CD14-positive monocyte (primary cell): ENCODE measurements at regions not wholly inside any gene's neighbourhood (a gene's known extent, or its start where the extent isn't known, plus 50 kb on each side); places are given as distances from the start of the nearest gene placed in this dataset.

ENCODE experiments used
- DNase-seq, 3 donors: peaks; one replicate each; pipeline ENCODE4 v3.0.0-alpha.2; 2011 to 2022
- H2AFZ ChIP-seq: 2 replicates; pipeline ENCODE4 v1.6.0; 2012; ENCODE audit warnings: mild to moderate bottlenecking, low read depth, low read length, inconsistent platforms; ENCODE audit not compliant: insufficient read depth, poor library complexity, severe bottlenecking
- H3K27ac ChIP-seq, 2 donors: 1 replicate in 1 of 2; 2 replicates in 1 of 2; pipeline ENCODE4 v1.5.1; 2012 to 2013; ENCODE audit warnings: low read length in 2 of 2, control low read depth in 1 of 2, inconsistent platforms in 1 of 2, low read depth in 1 of 2, mild to moderate bottlenecking in 1 of 2
- H3K27me3 ChIP-seq, 2 donors: one replicate each; pipeline versions ENCODE4 v1.6.0 to v1.6.1; 2011 to 2013; ENCODE audit warnings: low read length in 2 of 2; ENCODE audit not compliant: control insufficient read depth in 2 of 2, insufficient read depth in 2 of 2
- H3K36me3 ChIP-seq, 2 donors: replicated peaks in 1 of 2; 1 replicate in 1 of 2; 2 replicates in 1 of 2; pipeline versions ENCODE4 v1.5.1 to v1.6.1; 2012 to 2013; ENCODE audit warnings: low read length in 2 of 2, control low read depth in 1 of 2, inconsistent platforms in 1 of 2, mild to moderate bottlenecking in 1 of 2; ENCODE audit not compliant: insufficient read depth in 2 of 2, control insufficient read depth in 1 of 2
- H3K4me1 ChIP-seq, 2 donors: 1 replicate in 1 of 2; 2 replicates in 1 of 2; pipeline versions ENCODE4 v1.5.1 to v1.6.1; 2012 to 2013; ENCODE audit warnings: low read length in 2 of 2, control low read depth in 1 of 2, inconsistent platforms in 1 of 2, mild to moderate bottlenecking in 1 of 2, moderate library complexity in 1 of 2; ENCODE audit not compliant: insufficient read depth in 2 of 2, control insufficient read depth in 1 of 2
- H3K4me2 ChIP-seq: replicated peaks from 2 replicates; pipeline ENCODE3; 2012; ENCODE audit warnings: low read length, moderate library complexity, mild to moderate bottlenecking; ENCODE audit not compliant: poor library complexity, severe bottlenecking; ENCODE audit errors: extremely low read depth
- H3K4me3 ChIP-seq, 3 experiments: fragments of 200-600 bp in 1 of 3; sonication (generic) in 1 of 3; replicated peaks in 1 of 3; 1 replicate in 2 of 3; 2 replicates in 1 of 3; pipeline ENCODE4 v1.5.1; 2011 to 2013; ENCODE audit warnings: low read length in 3 of 3, mild to moderate bottlenecking in 3 of 3, control low read depth in 2 of 3, low read depth in 2 of 3, inconsistent platforms in 1 of 3, moderate library complexity in 1 of 3
- H3K79me2 ChIP-seq: 2 replicates; pipeline ENCODE4 v1.6.0; 2012; ENCODE audit warnings: mild to moderate bottlenecking, control low read depth, inconsistent platforms, low read length, moderate library complexity; ENCODE audit not compliant: insufficient read depth
- H3K9ac ChIP-seq: 2 replicates; pipeline ENCODE4 v1.6.0; 2017; ENCODE audit warnings: low read length, mild to moderate bottlenecking; ENCODE audit not compliant: insufficient read depth, poor library complexity, severe bottlenecking
- H3K9me3 ChIP-seq, 2 donors: replicated peaks in 1 of 2; 1 replicate in 1 of 2; 2 replicates in 1 of 2; pipeline versions ENCODE4 v1.5.1 to v1.6.1; 2012 to 2013; ENCODE audit warnings: low read length in 2 of 2, control low read depth in 1 of 2; ENCODE audit not compliant: control insufficient read depth in 1 of 2, insufficient read depth in 1 of 2
- H4K20me1 ChIP-seq: 2 replicates; pipeline ENCODE4 v1.6.0; 2012; ENCODE audit warnings: mild to moderate bottlenecking, low read length, control low read depth, moderate library complexity; ENCODE audit not compliant: insufficient read depth
- H3K27ac Mint-ChIP-seq, 7 donors: one replicate each; pipeline ENCODE4 v1.8.0; 2020; ENCODE audit warnings: mild to moderate bottlenecking in 7 of 7, mixed read lengths in 7 of 7, moderate library complexity in 6 of 7, inconsistent platforms in 2 of 7
- H3K27me3 Mint-ChIP-seq, 3 donors: one replicate each; pipeline ENCODE4 v1.8.0; 2021 to 2022; ENCODE audit warnings: low read depth in 3 of 3, mild to moderate bottlenecking in 3 of 3, mixed read lengths in 3 of 3, moderate library complexity in 3 of 3, inconsistent platforms in 1 of 3
- H3K36me3 Mint-ChIP-seq, 2 donors: one replicate each; pipeline ENCODE4 v1.8.0; 2020; ENCODE audit warnings: mixed read lengths in 2 of 2, inconsistent platforms in 1 of 2, mild to moderate bottlenecking in 1 of 2
- H3K4me1 Mint-ChIP-seq: one replicate; pipeline ENCODE4 v1.8.0; 2020; ENCODE audit warnings: mild to moderate bottlenecking, mixed read lengths
- H3K4me3 Mint-ChIP-seq, 2 donors: one replicate each; pipeline ENCODE4 v1.8.0; 2020; ENCODE audit warnings: mild to moderate bottlenecking in 2 of 2, mixed read lengths in 2 of 2, moderate library complexity in 1 of 2
- H3K9me3 Mint-ChIP-seq, 7 donors: one replicate each; pipeline ENCODE4 v1.8.0; 2020 to 2022; ENCODE audit warnings: mixed read lengths in 7 of 7, mild to moderate bottlenecking in 6 of 7, moderate library complexity in 6 of 7, inconsistent platforms in 2 of 7
- WGBS: methylation state at CpG from one replicate; pipeline ENCODE4 v1.1.5; 2013; ENCODE audit warnings: missing lambda C conversion rate; ENCODE audit not compliant: insufficient coverage; 5-methylcytosine and 5-hydroxymethylcytosine counted together
- intact Hi-C, 2 donors: fragments of 100-400 bp; cut with micrococcal nuclease; formaldehyde crosslinking; loops; one replicate each; pipeline versions ENCODE4 v1.15.0 to v1.15.1; 2023
- TF ChIP-seq, protein P1 (sequence below): fragments of 200-600 bp; IDR thresholded peaks from one replicate; pipeline ENCODE4 v1.8.0; 2022; ENCODE audit warnings: antibody characterized with exemption, mild to moderate bottlenecking

DNA sequence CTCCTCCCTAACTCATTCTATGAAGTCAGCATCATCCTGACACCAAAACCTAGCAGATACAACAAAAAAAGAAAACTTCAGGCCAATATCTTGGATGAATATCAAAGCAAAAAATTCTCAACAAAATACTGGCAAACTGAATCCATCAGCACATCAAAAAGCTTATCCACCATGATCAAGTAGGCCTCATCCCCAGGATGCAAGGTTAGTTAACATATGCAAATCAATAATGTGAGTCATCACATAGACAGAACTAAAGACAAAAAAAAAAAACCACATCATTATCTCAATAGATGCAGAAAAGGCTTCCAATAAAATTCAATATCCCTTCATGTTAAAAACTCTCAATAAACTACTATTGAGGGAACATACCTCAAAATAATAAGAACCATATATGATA lies 306.8 kb upstream of the TMC3 start:
- H3K27ac ChIP-seq: no peak overlapping the region
- Mint-ChIP-seq H3K9me3 (peaks cover 4 to 22% (median 7%) of the 10 kb centered on the region in 7 donors), H3K36me3 (no peaks in the 10 kb centered on the region), H3K4me1 (no peaks in the 10 kb centered on the region), H3K4me3 (no peak overlapping the region), H3K27ac (no peak overlapping the region), H3K27me3 (peaks cover 0 to 2% (median 0%) of the 10 kb centered on the region in 3 donors)
- H3K79me2 ChIP-seq: no peaks in the 10 kb centered on the region
- H3K36me3 ChIP-seq: no peaks in the 10 kb centered on the region
- no peak for DNase-seq
- H3K4me2 ChIP-seq: no peak overlapping the region
- intact Hi-C loops: no loop called here
- H3K9ac ChIP-seq: no peak overlapping the region
- H4K20me1 ChIP-seq: no peaks in the 10 kb centered on the region
- H3K27me3 ChIP-seq: no peaks in the 10 kb centered on the region
- H3K4me1 ChIP-seq: no peaks in the 10 kb centered on the region
- H3K4me3 ChIP-seq: no peak overlapping the region
- H2AFZ ChIP-seq: no peak overlapping the region
- TF ChIP-seq, protein P1, sequence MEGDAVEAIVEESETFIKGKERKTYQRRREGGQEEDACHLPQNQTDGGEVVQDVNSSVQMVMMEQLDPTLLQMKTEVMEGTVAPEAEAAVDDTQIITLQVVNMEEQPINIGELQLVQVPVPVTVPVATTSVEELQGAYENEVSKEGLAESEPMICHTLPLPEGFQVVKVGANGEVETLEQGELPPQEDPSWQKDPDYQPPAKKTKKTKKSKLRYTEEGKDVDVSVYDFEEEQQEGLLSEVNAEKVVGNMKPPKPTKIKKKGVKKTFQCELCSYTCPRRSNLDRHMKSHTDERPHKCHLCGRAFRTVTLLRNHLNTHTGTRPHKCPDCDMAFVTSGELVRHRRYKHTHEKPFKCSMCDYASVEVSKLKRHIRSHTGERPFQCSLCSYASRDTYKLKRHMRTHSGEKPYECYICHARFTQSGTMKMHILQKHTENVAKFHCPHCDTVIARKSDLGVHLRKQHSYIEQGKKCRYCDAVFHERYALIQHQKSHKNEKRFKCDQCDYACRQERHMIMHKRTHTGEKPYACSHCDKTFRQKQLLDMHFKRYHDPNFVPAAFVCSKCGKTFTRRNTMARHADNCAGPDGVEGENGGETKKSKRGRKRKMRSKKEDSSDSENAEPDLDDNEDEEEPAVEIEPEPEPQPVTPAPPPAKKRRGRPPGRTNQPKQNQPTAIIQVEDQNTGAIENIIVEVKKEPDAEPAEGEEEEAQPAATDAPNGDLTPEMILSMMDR: no peak
- H3K9me3 ChIP-seq: peaks cover 5 to 8% of the 10 kb centered on the region in 2 donors

DNA sequence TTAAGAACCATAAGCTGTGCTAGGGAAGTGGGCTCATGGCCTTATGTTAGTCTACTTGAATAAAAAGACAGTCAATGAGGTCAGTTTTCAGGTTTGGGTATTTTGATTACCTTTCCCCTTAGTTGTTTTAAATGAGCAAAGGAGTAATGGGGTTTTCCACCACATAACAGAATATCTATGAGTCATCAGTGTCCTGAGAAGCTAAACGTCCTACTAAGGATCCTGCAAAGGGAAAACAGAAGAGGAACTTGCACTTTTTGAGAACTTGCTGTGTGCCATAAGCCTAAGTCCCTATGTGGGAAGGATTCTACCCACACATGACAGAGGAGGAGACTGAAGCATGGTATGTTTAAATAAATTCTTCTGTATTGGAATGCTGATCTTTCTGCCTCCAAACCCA lies 292.8 kb upstream of the TMC3 start:
- Histone ChIP-seq H3K79me2 (no peaks in the 10 kb centered on the region), H3K4me3 (no peak overlapping the region), H3K27ac (no peak overlapping the region), H3K9ac (no peak overlapping the region), H3K27me3 (no peaks in the 10 kb centered on the region), H3K4me2 (no peak overlapping the region), H3K9me3 (no peaks in the 10 kb centered on the region), H2AFZ (no peak overlapping the region), H3K4me1 (no peaks in the 10 kb centered on the region), H4K20me1 (no peaks in the 10 kb centered on the region), H3K36me3 (no peaks in the 10 kb centered on the region)
- TF ChIP-seq, protein P1: no peak
- 0% methylated on average over 1 of the region's 1 CpG for WGBS
- no peaks in the 10 kb centered on the region for H3K36me3 Mint-ChIP-seq
- peaks cover 0 to 6% (median 2%) of the 10 kb centered on the region in 7 donors for H3K9me3 Mint-ChIP-seq
- H3K4me1 Mint-ChIP-seq: no peaks in the 10 kb centered on the region
- no peaks in the 10 kb centered on the region for H3K27me3 Mint-ChIP-seq
- DNase-seq: no peak
- no peak overlapping the region for H3K4me3 Mint-ChIP-seq
- intact Hi-C loops: no loop called here
- no peak overlapping the region for H3K27ac Mint-ChIP-seq
